Fibroblast of the aortic adventitia (primary cell): ENCODE measurements at regions not wholly inside any gene's neighbourhood (a gene's known extent, or its start where the extent isn't known, plus 50 kb on each side); places are given as distances from the start of the nearest gene placed in this dataset.
"Not testable (repeated sequence)": the region's sequence is repeated elsewhere in the genome, so short reads cannot be mapped to it uniquely, and the experiment has no call there.

Experiments
- DNase-seq: peaks from one replicate; pipeline ENCODE4 v3.0.0-alpha.2; 2010; ENCODE audit warnings: low read depth
- H3K4me3 ChIP-seq: 2 replicates; pipeline ENCODE4 v1.5.1; 2011; ENCODE audit warnings: low read depth, mild to moderate bottlenecking, control low read depth, low read length, moderate library complexity
- CTCF ChIP-seq: IDR thresholded peaks from 2 replicates; pipeline ENCODE4 v1.5.1; 2011; ENCODE audit warnings: mild to moderate bottlenecking, low read length, control low read depth, inconsistent platforms; ENCODE audit not compliant: insufficient read depth

GRCh38 chr4:118410138-118410537 is 57.3 kb upstream of the PRSS12 start:
- DNase-seq = peak; percentile 61
- no peak overlapping the region for H3K4me3 ChIP-seq
- TF ChIP-seq CTCF = no peak

GRCh38 chr4:118417325-118417724 is 64.5 kb upstream of the PRSS12 start:
- peak; percentile 34 for DNase-seq
- no peak for TF ChIP-seq CTCF
- no peak overlapping the region for H3K4me3 ChIP-seq

- H3K4me3 ChIP-seq, DNase-seq: not testable (repeated sequence)
Measured at GRCh38 chr4:118417800-118418199, 65.0 kb upstream of the PRSS12 start.

- not testable (repeated sequence) for DNase-seq, H3K4me3 ChIP-seq
Measured at GRCh38 chr4:118418396-118418795, 65.6 kb upstream of the PRSS12 start.

GRCh38 chr4:118419626-118420025 is 66.8 kb upstream of the PRSS12 start:
- DNase-seq, H3K4me3 ChIP-seq: not testable (repeated sequence)

- not testable (repeated sequence) for DNase-seq, H3K4me3 ChIP-seq
- peak; percentile 56 for TF ChIP-seq CTCF
Measured at GRCh38 chr4:118424062-118424461, 71.3 kb upstream of the PRSS12 start.

GRCh38 chr4:118428881-118429280 is 76.1 kb upstream of the PRSS12 start:
- H3K4me3 ChIP-seq, DNase-seq: not testable (repeated sequence)

GRCh38 chr4:118432359-118432758 is 79.6 kb upstream of the PRSS12 start:
- DNase-seq, H3K4me3 ChIP-seq: not testable (repeated sequence)

- peak; percentile 10 for DNase-seq
- not testable (repeated sequence) for H3K4me3 ChIP-seq
Measured at GRCh38 chr4:118433612-118434375, 81.0 kb upstream of the PRSS12 start.

- not testable (repeated sequence) for H3K4me3 ChIP-seq
Measured at GRCh38 chr4:118435415-118435814, 82.6 kb upstream of the PRSS12 start.

GRCh38 chr4:118442115-118442837 is 89.5 kb upstream of the PRSS12 start:
- not testable (repeated sequence) for DNase-seq, H3K4me3 ChIP-seq

More at GRCh38 chr4:118435415-118435814, 82.6 kb upstream of the PRSS12 start:
- DNase-seq = not testable (repeated sequence)

GRCh38 chr4:118447397-118447796 is 94.6 kb upstream of the PRSS12 start:
- DNase-seq, H3K4me3 ChIP-seq: not testable (repeated sequence)

GRCh38 chr4:118454857-118455256 is 102.1 kb upstream of the PRSS12 start:
- not testable (repeated sequence) for H3K4me3 ChIP-seq, DNase-seq

GRCh38 chr4:118461435-118461834 is 108.6 kb upstream of the PRSS12 start:
- H3K4me3 ChIP-seq, DNase-seq: not testable (repeated sequence)

- not testable (repeated sequence) for H3K4me3 ChIP-seq
- peak; percentile 1 for DNase-seq
Measured at GRCh38 chr4:118465831-118466230, 113.0 kb upstream of the PRSS12 start.
